HG03520 (cell line): ENCODE measurements at regions not wholly inside any gene's neighbourhood (a gene's known extent, or its start where the extent isn't known, plus 50 kb on each side); places are given as distances from the start of the nearest gene placed in this dataset.

Experiments
- ATAC-seq: cut with Tn5 transposase; IDR thresholded peaks from one replicate; pipeline ENCODE4 v1.9.1; 2021; ENCODE audit warnings: mild to moderate bottlenecking, moderate library complexity; ENCODE audit not compliant: unreplicated experiment

DNA sequence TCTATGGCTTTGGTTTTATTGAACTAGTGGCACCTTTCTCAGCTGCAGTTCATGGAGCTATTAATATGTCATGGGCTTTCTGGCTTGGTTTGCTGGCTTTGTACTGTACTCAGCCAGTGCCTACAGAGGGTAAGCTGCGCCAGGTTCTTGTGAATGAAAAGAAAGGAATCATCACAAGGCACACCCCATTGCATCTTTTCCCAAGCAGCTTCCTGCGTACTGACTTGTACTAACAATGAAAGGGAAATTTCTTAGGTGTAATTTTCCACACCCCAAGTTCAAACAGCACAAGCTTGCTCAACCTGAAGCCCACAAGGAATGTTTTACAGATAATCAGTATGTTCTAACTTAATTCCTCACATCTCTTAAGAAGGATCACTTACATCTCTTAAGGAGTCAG, 78.0 kb upstream of the TNFSF18 start:
- no peak for ATAC-seq

DNA sequence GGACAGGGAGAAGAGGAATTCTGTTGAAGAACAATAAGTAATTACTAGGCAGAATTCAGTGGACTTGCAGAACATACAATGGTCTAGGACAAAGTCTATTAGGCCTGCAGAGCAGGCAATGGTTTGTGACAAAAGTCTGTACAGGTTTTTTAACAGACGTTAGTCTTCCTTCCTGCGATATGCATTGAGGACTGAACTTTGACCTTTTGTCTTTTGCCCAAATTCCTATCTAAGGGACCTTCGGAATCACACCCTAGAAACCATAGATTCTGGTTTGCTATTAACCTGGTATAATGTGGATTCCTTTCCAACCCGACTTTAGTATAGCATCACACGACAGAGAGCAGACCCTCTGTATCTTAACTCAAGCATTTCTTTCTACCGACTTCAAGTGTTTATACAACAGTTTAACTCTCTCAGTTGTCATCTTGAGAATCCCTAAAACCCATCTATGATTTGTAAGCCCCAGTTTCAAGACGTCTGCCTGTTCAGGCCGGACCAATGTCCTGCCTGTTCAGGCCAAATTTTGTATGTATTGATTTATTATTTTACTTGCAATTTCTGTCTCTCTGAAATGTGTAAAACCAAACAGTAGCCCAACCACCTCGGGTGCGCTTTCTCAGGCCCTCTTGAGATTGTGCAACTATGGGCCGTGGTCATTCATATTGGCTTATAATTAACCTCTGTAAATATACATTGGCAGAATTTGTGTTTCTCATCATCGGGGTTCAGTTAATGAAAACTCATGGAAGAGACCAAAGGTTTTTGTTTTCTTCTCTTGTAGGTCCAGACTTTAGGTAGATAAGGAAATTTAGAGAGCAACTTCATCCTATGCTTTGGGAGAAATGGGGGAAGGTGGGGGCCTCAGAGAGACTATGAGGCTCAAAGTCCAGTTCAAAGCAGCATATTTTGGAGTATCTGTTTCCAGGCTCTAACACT, 76.9 kb upstream of the TNFSF18 start:
- ATAC-seq = no peak

DNA sequence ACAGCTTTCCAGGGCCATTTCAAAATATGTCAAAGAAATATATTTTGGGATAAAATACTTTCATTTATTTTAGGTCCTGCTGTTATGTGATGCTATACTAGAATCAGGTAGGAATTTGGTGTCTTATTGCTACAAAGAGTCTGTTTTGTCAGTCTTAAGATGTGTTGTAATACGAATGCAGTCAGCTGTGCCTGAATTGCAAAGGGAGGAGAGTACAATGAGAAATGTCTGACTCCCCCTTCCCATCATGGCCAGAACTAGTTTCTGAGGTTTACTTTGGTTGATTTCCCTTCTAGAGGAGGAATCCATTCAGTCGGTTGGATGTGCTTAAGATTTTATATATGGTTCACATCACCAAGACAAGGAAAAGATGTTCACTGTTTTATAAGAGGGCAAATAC, 75.7 kb upstream of the TNFSF18 start:
- ATAC-seq = no peak

DNA sequence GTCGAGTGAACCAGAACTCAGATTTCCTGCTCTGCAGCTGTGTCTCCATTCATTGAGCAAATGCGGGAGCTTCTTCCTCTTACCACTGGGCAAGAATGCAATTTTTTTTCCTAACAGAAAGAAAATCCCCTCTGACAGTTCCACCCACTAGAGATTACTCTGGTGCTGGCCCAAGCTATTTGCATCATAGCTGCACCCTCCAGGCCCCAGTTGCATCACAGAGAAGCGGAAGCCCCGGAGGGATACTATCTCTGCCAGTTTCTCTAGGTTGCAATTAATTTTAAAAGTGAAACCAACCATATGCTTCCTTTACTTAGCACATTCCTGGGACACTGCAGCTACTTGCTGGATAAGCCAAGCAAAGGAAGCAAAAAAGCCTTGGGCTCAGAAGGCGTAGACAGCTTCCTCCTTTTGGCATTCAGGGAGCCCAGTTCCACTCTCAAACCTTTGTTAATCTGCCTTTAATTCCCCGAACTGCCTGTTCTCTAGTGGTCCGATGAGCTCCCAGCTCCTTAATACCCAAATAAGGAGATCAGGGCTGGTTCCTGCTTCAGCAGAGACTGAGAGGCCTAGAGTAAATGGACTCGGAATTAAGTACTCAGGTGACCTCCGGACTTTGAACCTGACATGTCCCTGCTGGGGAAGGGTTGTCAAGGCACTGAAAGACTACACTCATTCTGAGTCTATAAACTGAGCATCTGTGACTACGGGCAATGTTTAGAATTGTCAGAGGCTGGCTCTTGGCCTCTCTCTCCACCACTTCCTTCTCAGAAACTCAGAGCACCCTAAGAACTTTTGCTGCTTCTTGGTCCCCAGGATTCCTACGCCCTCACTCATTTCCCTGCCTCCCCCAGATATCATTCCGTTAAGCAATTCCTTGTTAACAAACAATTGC, 72.5 kb upstream of the TNFSF18 start:
- no peak for ATAC-seq

DNA sequence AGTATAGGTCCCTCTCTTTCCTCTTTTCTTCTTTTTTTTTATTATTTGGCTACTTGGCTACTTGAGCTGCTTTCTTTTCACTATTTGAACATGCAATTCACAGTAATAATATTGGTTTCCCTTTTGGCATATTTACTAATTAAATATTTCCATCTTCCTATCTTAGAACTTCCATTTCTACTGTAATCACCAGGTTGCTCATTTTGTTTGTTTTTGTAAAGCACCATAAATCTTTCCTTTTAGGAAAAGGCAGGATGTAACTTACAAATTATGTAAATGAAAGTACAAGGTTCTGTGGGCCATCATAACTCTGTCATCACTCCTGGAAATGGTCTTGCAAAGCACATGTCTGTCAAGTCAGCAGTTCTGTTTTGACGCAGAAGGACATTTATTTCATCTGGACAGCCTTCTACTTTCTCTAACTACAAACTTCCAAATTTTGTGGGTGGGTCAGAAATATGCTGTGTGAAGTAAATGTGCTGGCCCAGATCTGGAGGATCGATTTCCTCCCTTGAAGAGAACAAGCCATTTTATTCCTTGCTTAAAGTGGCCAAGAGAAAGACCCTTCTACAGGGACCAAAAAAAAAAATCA, 71.7 kb upstream of the TNFSF18 start:
- ATAC-seq = no peak

DNA sequence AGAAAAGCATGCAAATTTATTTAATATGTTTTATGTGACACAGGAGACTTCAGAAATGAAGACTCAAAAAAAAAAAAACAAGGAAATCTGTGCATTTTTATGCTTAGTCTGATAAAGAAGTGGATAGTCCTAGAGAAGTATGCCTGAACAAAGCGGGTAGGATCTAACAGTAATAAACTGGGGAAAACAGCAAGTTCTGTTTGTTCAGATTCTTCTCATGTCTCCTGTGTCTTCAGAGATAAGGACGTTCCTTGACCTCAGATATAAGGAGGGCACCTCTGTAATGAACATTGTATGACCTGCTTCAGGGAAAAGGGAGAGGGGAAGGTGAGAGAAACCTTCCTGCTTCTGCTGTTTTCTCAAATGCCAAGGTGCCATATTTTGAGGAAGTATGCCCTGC, 67.7 kb upstream of the TNFSF18 start:
- no peak for ATAC-seq

DNA sequence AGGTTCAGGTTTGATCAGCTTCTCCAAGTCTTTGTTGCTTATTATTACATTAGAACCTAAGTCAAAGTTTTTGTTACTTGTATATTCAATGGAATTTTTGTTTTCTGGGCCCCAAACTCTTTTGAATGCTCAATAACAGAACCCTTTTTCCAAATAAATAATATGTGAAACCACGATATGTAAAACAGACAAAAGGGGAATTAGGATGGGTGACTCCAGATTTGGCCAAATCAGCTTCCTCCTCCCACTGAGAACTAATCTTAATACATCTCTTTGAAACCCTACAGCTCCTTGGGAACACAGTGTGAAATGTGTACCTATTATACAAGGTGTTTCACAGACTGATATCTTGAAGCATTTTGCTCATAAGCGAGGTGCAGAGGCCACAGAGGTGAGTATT, 67.0 kb upstream of the TNFSF18 start:
- ATAC-seq = no peak

DNA sequence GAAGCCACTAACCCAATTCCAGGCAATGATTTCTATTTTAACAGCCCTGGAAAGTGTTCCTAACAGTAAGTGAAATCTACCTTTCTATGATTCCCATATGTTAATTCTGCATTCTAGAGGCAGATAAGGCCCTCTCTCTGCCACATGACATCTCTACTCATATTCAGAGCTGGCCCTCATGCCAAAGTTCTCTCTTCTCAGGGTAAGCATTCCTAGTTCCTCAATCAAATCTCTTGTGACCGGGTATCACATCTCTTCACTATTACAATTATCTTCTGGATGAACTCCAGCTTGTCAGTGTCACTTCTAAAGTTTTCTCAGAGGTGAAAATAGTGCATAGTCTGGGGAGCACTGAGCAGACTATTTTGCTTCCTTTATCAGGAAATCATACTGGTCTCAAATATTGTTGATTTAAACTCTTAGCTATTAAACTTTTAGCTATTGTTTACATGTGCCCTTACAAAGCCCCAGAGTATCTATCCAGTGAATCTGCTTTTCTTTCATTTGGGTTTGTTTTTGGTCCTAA, 66.4 kb upstream of the TNFSF18 start:
- no peak for ATAC-seq

DNA sequence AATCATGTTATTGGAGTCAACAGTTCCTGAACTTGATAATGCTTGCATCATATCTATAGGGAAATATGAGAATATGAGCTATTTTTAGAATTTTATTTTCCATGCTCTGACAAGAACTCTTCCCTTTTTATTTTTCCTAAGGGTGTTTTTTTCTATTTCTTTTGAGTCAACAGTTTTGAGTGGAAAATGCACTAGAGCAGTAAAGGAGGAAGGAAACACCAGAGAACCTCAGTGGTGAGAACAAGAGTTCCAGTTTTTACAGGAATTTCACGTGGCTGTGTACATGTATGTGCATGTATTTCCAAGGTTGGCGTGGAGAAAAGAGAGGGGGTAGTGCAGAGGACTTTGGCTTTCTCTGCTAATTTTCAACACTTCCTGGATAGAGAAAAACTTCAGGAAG, 63.6 kb upstream of the TNFSF18 start:
- no peak for ATAC-seq

DNA sequence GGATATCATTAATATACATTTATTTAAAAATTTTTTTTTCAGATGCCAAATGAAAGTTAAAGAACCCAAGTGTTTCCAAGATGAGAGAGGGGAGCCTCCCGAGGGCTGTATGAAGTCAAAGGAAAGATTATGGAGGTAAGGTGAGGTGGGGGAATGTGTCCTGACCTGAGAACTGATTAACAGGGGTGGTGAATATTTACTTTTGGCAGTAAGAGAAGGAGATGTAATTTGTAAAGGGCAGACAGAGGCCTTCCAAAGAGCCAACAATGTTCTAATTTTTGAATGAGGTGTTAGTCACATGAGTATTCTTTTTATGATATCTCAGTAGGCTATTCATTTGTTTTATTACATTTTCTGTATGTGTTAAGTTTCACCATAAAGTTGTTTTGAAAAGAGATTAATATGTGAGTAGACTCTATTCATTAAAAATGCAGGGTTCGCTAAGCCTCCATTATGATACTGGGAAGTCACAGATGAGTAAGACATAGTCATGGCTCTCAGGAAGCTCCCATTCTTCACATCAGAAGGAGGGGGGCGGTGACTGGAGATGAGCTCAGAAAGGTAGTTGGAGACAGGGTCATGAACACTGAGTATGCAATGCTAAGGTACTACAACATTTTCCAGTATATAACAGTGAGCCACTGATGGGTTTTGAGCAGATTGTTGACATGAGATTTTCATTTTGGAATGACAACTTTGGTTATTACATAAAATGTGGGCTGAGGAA, 62.4 kb upstream of the TNFSF18 start:
- no peak for ATAC-seq

DNA sequence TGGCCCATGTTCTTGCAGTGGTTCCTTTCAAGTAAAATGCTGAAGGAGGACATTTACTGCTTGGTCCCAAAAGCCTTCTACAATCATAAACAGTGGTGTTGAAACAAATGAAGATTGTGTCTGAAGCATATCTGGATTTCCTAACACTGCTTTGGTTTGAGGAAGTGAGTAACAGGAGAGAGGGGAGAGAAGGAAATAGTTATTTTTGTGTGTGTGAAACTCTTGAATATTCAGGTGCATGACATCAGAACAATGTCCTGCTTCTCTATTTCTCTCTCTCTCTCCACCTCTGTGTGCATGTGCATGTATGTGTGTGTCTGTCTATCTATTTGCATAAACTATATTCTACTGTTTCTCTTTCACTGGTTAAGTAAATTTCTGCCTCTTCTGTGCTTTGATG, 61.4 kb upstream of the TNFSF18 start:
- ATAC-seq = peak; percentile 95

DNA sequence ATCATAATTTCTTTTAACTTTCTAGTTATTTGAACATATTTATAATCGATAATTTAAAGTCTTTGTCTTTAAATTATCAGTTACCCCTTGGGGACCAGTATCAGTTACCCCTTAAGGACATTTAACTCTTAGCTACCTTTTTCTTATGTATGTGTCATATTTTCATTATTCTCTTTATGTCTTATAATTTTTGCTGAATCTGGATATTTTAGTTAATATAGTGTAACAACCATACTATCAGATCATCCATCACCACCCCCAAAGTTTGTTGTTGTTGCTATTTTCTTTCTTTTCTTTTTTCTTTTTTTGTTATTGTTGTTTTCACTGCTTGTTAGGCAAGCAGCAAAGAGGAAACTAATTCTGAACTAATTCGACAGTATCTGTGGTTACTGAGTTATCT, 57.0 kb upstream of the TNFSF18 start:
- no peak for ATAC-seq

DNA sequence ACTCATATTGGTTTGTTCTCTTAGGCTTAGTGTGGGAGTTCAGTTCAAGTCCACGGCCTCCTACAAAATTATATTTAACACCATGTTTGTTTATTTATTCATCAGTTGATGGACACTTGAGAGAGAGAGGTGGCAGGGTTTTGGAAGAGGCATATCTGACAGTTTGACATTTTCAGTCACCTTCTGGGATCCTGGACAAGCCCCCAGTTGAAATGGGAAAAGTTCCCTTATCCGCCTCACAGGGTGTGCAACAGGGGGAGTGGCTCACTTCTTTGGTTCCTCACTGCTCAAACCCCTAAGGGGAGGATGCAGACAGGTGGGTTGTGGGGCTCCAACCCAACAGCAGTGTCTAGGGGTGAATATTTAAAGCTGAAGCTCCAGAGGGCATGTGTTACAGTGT, 52.3 kb upstream of the TNFSF18 start:
- ATAC-seq = no peak

DNA sequence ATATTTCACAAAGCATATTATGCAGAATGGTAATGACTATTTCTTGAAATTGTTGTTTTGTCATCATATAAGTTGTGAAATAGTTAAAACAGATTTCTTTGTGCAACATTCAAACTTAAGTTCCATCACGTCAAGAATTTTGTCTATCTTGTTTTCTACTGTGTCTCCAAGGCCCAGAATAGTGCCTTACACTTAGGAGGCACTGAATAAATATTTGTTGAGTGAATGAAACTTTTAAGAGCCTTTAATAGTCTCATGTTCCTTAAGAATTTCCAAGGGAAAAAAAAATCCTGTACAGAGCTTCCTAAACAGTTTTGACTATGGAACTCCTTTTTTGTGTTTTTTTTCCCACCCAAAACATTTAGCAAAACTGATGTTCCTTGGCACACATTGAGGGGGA, 50.8 kb upstream of the TNFSF18 start:
- no peak for ATAC-seq

DNA sequence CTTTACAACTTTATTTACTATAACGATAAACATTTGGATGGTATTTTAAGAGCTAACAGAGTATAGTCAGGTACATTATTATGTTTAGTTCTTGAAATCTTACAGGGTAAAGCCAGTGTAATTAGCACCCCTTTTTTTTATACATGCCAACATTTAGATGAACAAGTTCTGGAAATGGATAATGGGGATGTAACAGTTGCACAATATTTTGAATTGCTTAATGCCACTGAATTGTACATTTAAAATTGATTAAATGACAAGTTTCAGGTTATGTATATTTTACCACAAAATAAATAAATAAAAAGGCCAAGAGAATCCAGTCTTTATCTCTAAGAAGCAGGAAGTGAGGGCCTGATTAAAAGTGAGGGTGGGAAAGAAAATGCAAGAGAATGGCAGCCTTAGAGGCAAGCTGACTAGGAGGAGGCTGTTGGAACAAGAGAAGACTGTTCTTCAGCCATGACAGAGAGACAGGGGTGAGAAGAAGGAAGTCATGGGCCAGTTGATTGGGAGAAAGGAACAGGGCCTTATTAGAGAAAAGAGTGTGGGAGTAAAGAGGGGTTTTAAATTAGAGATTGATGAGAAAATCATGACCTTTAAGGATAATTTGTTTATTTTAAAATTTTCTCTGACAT, 49.9 kb upstream of the TNFSF18 start:
- no peak for ATAC-seq
